ENCODE measurements at regions not wholly inside any gene's neighbourhood (a gene's known extent, or its start where the extent isn't known, plus 50 kb on each side); places are given as distances from the start of the nearest gene placed in this dataset.
"Not testable (repeated sequence)": the region's sequence is repeated elsewhere in the genome, so short reads cannot be mapped to it uniquely, and the experiment has no call there.

- no peak overlapping the region for H3K27ac Mint-ChIP-seq (ENCODE audit: unreplicated experiment)
- no peak overlapping the region for H3K4me3 Mint-ChIP-seq (ENCODE audit: low read depth, unreplicated experiment)
- intact Hi-C loops (cut with micrococcal nuclease; ENCODE audit: unreplicated experiment), result no loop called here
- DNase-seq, result no peak
- no TSS peak for BruUV-seq (replicated peaks)
- TF ChIP-seq, protein P1, sequence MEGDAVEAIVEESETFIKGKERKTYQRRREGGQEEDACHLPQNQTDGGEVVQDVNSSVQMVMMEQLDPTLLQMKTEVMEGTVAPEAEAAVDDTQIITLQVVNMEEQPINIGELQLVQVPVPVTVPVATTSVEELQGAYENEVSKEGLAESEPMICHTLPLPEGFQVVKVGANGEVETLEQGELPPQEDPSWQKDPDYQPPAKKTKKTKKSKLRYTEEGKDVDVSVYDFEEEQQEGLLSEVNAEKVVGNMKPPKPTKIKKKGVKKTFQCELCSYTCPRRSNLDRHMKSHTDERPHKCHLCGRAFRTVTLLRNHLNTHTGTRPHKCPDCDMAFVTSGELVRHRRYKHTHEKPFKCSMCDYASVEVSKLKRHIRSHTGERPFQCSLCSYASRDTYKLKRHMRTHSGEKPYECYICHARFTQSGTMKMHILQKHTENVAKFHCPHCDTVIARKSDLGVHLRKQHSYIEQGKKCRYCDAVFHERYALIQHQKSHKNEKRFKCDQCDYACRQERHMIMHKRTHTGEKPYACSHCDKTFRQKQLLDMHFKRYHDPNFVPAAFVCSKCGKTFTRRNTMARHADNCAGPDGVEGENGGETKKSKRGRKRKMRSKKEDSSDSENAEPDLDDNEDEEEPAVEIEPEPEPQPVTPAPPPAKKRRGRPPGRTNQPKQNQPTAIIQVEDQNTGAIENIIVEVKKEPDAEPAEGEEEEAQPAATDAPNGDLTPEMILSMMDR (IDR thresholded peaks at IDR 0.05; ENCODE audit: unreplicated experiment), result no peak
- CTCF ChIA-PET, result no interaction called here
- no peaks in the 10 kb centered on the region for H3K36me3 Mint-ChIP-seq (ENCODE audit: insufficient read depth, unreplicated experiment)
- no peaks in the 10 kb centered on the region for H3K4me1 Mint-ChIP-seq (ENCODE audit: low read depth, unreplicated experiment)
- H3K27me3 Mint-ChIP-seq (ENCODE audit: unreplicated experiment), result no peaks in the 10 kb centered on the region
- H3K9me3 Mint-ChIP-seq (ENCODE audit: low read depth, unreplicated experiment), result peaks cover 5% of the 10 kb centered on the region
These were observed 472.9 kb upstream of the FSIP2 start for GRCh38 chr2:185265747-185266146.

DNA sequence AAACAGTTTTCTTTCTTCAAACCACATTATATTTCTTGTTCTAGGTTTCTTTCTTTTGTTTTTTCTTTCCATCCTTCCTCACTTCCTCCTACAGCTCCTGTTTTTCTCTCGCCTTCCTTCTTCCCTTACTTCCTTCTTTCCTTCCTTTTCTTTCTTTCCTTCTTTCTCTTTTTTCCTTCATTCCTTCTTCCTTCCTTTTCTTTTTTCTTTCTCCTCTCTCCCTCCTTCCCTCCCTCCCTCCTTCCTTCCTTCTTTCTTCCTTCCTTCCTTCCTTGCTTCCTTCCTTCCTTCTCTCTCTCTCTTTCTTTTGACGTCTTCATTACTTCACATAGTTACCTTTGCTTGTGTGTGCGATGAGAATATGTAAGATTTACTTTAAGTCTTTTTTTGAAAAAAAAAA lies 470.0 kb upstream of the FSIP2 start:
- peaks cover 3% of the 10 kb centered on the region for H3K9me3 Mint-ChIP-seq (ENCODE audit: low read depth, unreplicated experiment)
- H3K4me1 Mint-ChIP-seq (ENCODE audit: low read depth, unreplicated experiment), result no peaks in the 10 kb centered on the region
- CTCF ChIA-PET, result no interaction called here
- TF ChIP-seq, protein P1 (IDR thresholded peaks at IDR 0.05; ENCODE audit: unreplicated experiment), result no peak
- no peak for DNase-seq
- no peaks in the 10 kb centered on the region for H3K36me3 Mint-ChIP-seq (ENCODE audit: insufficient read depth, unreplicated experiment)
- H3K4me3 Mint-ChIP-seq (ENCODE audit: low read depth, unreplicated experiment), result no peak overlapping the region
- H3K27me3 Mint-ChIP-seq (ENCODE audit: unreplicated experiment), result no peaks in the 10 kb centered on the region
- no peak overlapping the region for H3K27ac Mint-ChIP-seq (ENCODE audit: unreplicated experiment)
- intact Hi-C loops (cut with micrococcal nuclease; ENCODE audit: unreplicated experiment), result no loop called here
- BruUV-seq (replicated peaks), result no TSS peak

DNA sequence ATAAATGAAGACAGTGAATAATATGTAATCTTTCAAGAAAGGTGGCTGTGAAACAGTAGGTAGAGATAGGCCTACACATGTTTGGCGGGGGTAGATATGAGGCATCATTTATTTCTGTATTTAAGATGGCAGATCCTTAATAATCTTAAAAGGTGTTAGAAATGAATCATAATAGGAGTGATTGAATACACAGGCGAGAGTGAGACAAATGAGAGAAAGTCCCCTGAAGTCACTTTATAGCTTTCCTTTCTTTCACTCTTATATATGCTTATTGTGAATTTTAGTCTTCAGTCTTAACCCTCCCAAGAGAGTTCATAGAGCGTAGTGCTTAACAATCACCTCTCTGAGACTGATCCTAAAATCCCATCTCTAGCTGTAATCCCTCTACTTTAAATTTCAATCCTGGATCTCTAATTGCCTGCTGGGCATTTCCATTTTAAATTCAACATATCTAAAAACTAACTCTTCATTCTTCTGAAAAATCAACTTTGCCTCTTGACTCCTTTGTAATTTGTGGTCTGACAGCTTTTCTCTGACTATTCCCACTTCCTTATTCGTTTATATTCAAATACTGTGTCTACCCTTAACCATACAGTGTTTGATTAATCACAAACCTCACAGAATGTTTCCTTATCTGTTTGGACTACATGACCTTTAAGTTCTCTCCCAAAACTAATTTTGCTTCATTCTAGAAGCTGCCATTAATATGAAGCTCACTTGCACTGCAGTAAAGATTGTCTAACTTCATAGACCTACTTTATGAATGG lies 463.7 kb upstream of the FSIP2 start:
- CTCF ChIA-PET, result interaction anchor here (1.2 kb wide), 1 partner anchor 19 kb away, joined by 4 read pairs; no protein-coding TSS in a partner anchor
- DNase-seq, result no peak

GRCh38 chr2:185275979-185276378 lies 462.6 kb upstream of the FSIP2 start:
- H3K9me3 Mint-ChIP-seq (ENCODE audit: low read depth, unreplicated experiment); H3K27me3 Mint-ChIP-seq (ENCODE audit: unreplicated experiment); CTCF ChIA-PET; H3K36me3 Mint-ChIP-seq (ENCODE audit: insufficient read depth, unreplicated experiment); BruUV-seq (replicated peaks): not testable (repeated sequence)
- intact Hi-C loops (cut with micrococcal nuclease; ENCODE audit: unreplicated experiment), result loop anchor here (10.0 kb wide), 1 partner anchor 631 kb away; no protein-coding TSS in a partner anchor
- H3K27ac Mint-ChIP-seq (ENCODE audit: unreplicated experiment), result peak overlapping the region; percentile 73
- DNase-seq, result peak; percentile 61
- peaks cover 36% of the 10 kb centered on the region for H3K4me1 Mint-ChIP-seq (ENCODE audit: low read depth, unreplicated experiment)
- H3K4me3 Mint-ChIP-seq (ENCODE audit: low read depth, unreplicated experiment), result peak overlapping the region; percentile 40

More for the DNA sequence above, 463.7 kb upstream of the FSIP2 start:
- TF ChIP-seq, protein P1 (IDR thresholded peaks at IDR 0.05; ENCODE audit: unreplicated experiment), result no peak
- BruUV-seq (replicated peaks), result no TSS peak
- Mint-ChIP-seq H3K27ac (ENCODE audit: unreplicated experiment) (peak overlapping the region; percentile 73), H3K9me3 (ENCODE audit: low read depth, unreplicated experiment) (peaks cover 4% of the 10 kb centered on the region), H3K27me3 (ENCODE audit: unreplicated experiment) (no peaks in the 10 kb centered on the region), H3K4me1 (ENCODE audit: low read depth, unreplicated experiment) (peaks cover 36% of the 10 kb centered on the region), H3K36me3 (ENCODE audit: insufficient read depth, unreplicated experiment) (peaks cover 6% of the 10 kb centered on the region), H3K4me3 (ENCODE audit: low read depth, unreplicated experiment) (peak overlapping the region; percentile 4)
- intact Hi-C loops (cut with micrococcal nuclease; ENCODE audit: unreplicated experiment), result loop anchor here (10.0 kb wide), 1 partner anchor 630 kb away; no protein-coding TSS in a partner anchor

DNA sequence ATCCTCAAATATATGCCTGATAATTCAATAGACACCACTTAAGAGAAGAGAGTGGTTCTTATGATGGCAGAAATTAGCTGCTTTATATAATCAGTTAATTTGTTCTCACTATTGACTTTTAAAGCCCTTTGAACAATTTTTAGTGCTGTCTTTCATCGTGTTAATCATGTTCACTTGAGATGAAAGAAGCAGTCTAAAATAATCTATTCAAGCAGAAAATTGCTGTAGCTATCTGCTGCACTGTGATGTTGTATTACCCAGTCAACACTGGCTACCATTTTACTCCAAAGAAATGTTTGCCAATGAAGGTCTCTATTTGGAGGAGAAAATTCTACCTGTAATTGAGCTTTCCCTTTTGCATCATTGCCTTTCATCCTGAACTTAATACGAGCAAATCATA lies 459.8 kb upstream of the FSIP2 start:
- intact Hi-C loops (cut with micrococcal nuclease; ENCODE audit: unreplicated experiment), result loop anchor here (10.0 kb wide), 1 partner anchor 634 kb away; no protein-coding TSS in a partner anchor
- H3K27ac Mint-ChIP-seq (ENCODE audit: unreplicated experiment), result no peak overlapping the region
- no peaks in the 10 kb centered on the region for H3K27me3 Mint-ChIP-seq (ENCODE audit: unreplicated experiment)
- TF ChIP-seq, protein P1 (IDR thresholded peaks at IDR 0.05; ENCODE audit: unreplicated experiment), result no peak
- H3K4me1 Mint-ChIP-seq (ENCODE audit: low read depth, unreplicated experiment), result peaks cover 36% of the 10 kb centered on the region
- H3K9me3 Mint-ChIP-seq (ENCODE audit: low read depth, unreplicated experiment), result peaks cover 4% of the 10 kb centered on the region
- no TSS peak for BruUV-seq (replicated peaks)
- DNase-seq, result no peak
- CTCF ChIA-PET, result interaction anchor here (1.1 kb wide), 1 partner anchor 70 kb away, joined by 6 read pairs; no protein-coding TSS in a partner anchor
- no peak overlapping the region for H3K4me3 Mint-ChIP-seq (ENCODE audit: low read depth, unreplicated experiment)
- peaks cover 6% of the 10 kb centered on the region for H3K36me3 Mint-ChIP-seq (ENCODE audit: insufficient read depth, unreplicated experiment)
